NCI-H1417 (cell line): ENCODE measurements at regions not wholly inside any gene's neighbourhood (a gene's known extent, or its start where the extent isn't known, plus 50 kb on each side); places are given as distances from the start of the nearest gene placed in this dataset.

Experiments
- DNase-seq, 3 experiments: peaks; one replicate each; lab custom pipeline; 2025; lab: John Stamatoyannopoulos, UW

DNA sequence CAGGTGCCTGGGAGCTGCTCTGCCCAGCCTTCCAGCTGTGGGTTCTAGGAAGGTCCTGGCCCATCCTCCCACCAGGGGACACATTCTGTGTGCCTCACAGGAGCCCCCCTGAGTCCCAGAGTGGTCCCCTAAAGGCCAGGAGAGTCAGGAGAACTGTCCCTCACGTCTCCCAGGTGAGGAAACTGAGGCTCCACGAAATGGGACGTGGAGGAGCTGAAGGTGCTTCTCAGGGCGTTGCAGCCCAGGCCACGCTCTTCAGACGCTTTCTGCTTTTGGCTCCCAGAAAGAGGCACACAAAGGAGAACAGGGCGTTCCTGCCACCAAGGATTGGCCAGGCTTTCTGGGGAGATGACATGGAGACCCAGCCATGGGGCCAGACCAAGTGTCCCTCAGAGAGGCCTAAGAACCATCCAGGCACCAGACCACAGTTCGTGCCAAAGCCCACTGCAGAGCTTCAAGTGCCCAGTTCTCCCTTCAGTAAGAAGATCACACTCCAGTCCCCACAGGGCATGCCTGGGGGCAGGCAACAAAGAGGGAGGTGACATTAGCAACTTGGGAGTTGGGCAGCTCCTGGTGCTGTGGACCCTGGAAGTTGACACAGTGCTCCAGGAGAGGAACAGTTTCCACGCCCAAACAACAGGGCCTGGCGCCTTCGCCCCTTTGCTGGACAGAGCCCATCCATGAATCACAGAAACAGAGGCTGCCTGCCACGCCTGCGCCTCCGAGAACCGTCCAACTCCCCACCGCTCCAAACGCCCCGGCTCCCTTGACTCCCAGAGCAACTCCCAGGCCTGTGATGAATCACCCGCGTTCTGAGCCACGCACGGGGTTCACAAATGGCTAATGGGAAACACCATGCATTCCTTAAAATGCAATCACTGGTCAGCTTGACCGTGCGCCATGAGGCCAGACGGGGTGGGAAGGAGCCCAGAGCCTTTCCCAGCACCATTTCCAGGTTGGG is 589.2 kb downstream of the BRD1 start:
- no peak for DNase-seq

DNA sequence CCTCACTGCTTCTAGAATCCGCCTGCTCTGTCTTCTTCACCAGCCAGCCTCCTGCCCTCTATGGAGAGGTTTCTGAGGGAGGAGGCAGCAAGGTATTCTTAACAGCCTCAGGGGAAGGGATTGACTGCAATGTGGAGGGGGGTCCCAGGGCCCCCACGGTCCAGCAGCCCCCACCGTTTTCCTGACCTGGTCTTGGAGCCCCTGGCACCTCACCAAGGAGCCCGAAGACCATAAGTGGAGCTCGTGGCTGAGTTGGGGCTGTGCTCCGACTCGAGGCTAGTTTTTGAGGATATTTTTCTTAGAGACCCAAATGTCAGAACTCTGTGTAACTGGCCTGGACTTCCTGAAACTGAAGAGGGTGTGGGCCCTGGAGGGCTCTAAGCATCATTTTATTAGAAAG is 590.0 kb downstream of the BRD1 start:
- no peak for DNase-seq

DNA sequence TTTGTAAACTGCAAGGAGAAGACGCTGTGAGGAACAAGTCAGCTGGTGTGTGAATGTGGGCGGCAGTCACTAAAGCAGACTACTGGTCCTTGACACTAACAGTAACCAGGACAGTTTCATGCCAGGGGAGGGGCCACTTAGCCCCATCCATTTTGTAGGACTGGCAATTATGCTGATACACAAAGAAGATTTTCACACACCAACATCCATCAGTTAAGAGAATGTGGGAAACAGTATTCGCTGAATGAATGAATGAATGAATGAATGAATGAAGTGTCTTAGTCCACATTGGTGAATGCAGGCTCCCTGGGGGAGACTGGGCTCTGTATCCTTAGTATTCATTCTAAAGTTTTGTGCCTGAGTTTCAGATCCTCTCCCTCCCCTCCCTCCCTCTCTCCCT is 590.4 kb downstream of the BRD1 start:
- DNase-seq, result no peak

DNA sequence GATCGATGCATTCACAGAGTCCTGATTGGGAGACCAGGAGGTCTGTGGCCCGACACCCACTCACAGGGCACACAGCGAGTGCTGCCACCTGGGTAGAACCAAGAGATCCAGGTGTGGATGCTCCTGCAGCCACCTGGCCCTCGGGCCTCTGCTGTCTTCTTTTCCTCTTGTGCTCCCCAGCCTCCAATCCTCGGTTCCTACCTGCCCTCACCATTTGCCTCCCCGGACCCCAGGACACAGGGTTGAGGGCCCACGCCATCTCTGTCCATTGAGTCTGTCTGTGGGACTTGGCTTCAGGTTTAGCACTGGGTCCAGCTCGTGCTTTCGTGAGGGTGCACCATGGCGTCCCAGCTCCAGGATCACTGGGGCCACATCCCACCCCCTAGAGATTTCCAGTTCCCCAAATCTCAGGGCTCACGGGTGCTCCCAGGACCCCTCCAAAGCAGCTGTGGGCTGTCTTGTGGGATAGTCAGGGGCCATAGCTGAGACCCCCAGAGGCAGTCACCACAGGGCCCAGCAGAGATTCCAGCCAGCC is 591.1 kb downstream of the BRD1 start:
- DNase-seq, result no peak

DNA sequence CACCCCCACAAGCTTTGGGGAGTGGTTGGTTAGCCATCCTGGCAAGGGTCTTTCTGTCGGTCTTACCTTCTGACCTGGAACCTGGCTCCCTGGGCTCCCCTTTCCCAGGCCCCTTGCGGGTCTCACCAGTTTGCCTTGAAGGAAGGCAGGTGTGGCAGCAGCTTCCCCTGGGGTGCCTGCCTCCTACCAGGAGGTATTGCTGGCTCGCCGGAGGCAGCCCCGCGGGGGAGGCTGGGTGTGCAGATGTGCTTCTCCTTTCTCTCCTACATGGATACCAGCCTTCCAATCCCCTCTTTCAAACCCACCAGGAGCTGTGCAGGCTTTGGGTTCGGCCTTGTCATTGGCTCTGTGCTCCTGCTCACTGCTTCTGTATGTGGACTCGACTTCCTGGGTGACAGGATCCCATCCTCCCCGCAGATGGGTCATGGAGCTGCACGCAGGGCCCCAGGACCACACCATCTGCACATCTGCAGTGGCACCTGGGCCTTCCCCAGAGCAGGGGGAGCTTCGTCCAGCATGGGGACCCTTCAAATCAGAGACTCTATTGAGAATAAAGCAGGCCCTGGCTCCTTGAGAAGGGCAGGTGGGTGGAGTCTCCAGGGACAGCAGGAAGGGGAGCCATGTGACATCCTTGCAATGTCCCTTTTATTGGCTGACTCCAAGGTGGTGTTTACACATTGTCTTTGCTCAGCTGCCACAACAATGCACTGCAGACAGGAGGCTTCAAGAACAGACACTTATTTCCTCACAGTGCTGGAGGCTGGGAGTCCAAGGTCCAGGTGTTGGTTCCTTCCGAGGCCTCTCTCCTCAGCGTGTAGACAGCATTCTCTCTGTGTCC is 592.0 kb downstream of the BRD1 start:
- peak in 2 of 3 experiments; percentile 2 to 43 for DNase-seq

DNA sequence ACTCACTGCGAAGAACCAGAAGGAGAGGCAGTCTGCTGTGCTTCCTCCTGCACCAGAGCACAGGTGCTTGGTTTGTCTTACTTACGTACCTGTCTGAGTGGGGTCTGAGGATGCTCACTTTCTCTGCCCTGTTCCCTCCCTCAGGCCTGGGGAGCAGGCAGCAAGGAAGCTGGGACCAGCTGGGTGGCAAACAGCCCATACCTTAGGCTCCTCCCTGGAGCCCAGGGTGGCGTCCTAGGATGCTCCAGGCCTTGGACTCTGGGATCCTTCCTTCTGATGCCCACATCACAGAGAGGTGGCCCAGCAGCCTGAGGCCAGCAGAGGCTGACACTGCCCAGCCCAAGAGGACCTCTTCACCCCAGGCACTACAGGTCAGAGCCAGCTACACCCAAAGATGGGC is 593.2 kb downstream of the BRD1 start:
- DNase-seq, result no peak

DNA sequence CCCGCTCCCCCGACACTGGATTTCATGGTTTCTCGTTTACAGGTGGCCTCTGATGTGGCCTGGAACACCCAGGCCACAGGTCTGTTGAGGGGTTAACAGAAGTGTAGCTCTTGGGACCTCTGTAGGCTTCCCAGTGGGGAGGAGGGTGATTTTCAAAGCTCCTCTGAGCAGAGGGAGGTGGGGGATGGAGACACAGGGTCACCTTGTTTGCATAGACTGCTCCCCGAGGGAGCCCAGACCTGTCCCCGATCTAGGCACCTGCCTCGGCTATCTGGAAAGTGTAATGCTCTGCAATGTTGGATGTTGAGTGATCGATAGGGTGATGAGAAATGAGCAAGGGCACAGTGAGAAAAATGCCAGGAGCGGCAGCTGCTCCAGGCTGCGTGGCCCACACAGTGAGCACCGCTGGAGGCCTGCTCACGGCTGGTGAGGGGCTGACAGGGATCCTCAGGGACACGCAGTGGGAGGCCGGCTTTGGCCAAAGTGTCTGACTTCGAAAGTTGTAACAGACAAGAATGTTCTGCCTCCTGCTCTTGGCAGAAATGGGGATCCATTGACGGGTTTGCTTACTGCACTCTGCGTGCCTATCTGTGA is 594.1 kb downstream of the BRD1 start:
- DNase-seq, result no peak

DNA sequence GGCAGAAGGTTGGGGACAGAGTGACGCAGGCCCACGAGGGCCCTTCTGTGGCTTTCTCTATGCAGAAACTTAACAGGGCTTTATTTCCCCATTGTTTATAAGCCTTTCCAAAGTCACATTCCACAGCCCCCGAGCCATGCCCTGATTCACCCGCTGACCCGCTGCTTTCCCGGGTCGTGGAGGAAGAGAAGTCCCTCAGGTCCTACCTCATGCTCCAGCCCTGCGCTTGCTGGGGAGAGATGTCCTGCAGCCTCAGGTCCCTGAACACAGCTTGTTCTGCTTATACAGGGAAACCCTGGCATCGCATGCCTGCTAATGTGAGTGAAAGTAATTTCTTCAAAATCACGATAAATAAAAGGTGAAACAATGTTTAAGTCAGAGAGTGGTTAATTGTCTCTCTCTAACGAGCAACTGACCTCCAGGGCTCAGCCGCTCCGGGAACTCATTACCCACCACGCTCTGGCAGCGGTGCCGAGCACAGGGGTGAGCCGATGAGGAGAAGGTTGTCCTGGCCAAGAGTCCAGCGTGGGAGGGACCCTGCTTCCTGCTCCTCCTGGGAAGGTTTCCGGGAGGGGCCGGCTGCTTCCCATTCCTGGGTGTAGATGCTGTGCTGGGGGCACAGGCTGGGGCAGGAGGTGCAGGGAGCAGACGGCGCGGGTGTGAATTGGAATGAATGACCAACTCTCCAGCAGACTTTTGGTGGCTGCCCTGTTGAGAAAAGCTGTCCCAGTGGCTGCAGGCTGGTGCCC is 595.2 kb downstream of the BRD1 start:
- no peak for DNase-seq

DNA sequence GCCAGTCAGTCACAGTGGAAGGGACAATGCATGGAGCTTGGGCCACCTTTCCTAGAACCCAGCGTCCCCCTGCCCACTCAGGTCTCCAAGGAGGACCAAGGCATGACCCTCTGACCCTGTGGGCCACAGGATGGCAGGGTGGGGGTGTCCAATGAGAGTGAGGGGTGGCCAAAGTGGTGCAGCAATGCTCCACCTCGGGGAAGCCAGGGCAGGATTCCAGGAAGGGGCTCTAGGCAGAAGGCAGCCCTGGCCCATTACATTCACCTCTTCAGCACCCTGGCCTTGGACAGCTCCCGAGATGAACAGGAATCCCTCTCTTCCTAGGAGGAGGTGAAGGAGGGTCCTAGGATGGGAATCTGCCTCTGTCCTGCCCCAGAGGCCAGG is 597.5 kb downstream of the BRD1 start:
- DNase-seq, result no peak

DNA sequence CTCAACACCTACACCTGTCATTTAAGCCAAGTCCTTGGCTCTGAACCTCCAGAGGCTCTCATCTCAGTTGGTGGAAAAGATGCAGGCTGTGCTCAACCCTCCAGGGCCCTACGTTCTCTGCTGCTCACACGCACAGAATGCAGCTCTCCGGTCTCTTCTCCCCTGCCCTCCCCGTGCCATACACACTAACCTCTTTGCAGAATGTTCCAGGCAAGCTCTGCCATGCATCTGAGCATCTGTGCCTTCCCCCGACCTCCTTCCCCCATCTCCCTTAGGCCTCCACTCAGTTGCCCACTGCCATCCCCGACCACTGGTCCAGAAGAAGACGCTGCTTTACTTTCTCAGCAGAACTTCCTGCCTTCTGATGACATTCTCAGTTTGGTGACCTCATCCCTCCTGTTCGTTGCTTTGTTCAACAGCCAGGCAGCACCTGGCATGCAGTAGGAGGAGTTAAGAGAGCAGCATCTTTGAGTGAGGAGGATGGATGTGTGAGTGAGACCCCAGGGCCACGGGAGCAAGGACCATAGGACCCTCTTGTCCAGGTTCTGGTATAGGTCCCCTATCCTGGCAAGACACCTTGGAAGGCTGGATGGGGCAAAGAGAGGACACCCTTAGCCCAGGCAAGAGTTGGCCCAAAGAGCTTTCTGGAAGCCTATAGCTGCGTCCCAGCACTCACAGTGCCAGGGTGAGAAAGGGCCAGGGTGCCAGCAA is 598.0 kb downstream of the BRD1 start:
- no peak for DNase-seq

DNA sequence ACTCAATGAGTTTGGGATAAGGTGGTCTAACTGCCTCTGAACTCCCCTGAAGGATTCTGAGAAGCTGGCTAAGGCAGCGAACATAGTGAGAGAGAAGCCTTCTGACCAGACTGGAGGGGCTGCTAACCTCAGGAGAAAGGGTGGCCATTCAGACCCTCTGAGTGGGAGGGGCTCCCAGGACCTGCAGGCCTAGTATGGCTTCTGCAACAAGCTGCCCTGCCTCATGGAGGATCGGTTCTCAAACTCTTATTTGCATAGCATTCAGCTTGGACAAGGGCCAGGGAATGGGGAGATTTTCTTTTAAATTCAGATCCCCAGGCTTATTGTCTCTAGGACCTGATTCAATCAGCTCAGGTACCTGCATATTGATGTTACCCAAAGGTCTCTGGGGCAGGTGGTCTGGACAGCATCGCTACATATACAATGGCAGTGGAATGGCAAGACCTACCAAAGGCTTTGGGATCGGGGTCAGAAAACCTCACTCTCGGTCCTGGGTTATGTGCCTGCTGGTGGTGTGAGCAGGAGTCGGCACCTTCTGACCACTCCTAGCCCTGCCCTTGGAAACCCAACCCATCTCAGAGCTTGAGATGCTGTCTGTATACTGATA is 599.1 kb downstream of the BRD1 start:
- DNase-seq, result no peak

DNA sequence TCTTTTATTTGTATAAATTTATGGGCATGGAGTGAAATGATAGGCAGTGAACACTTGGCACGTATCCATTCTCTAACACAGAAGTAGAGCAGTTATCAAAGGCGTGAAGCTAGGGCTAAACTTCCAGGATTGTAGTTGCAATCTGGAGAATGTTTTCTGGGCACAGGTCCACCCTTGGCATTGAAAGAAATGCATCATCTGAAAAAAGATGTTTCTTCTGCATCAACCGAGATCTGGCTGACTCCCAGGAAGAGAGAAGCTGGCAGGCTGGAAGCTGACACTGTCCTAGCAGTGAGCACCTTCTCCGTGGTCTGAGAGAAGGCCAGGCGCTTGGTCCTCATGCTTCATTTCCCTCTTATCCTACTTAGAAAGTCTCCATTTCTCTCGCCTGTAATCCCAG is 600.0 kb downstream of the BRD1 start:
- no peak for DNase-seq

DNA sequence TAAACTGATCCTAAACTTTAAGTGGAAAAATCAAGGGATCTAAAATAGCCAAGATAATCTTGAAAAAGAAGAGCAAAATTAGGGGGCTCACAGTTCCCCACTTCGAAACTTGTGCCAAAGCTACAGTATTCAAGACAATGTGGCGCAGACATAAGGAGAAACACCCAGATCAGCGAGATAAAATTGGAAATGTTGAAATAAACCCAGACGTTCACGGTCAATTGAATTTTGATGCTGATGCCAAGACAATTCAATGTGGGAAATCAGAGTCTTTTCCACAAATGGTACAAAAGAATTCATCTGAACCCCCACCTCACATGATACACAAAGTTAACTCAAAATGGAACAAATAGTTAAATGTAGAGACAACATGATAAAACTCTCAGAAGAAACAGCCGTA is 601.6 kb downstream of the BRD1 start:
- DNase-seq, result no peak

DNA sequence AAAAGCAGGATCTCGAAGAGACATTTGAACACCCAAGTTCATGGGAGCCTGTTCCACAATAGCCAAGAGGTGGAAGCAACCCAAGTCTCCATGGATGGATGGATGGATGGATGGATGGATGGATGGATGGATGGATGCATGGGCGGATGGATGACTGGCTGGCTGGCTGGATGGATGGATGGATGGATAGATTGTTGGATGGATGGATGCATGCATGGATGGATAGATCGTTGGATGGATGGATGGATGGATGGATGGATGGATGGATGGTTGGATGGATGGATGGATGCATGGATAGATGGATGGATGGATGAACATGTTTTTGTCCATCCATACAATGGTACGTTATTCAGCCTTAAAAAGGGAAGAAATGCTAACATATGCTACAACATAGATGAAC is 603.4 kb downstream of the BRD1 start:
- no peak for DNase-seq

DNA sequence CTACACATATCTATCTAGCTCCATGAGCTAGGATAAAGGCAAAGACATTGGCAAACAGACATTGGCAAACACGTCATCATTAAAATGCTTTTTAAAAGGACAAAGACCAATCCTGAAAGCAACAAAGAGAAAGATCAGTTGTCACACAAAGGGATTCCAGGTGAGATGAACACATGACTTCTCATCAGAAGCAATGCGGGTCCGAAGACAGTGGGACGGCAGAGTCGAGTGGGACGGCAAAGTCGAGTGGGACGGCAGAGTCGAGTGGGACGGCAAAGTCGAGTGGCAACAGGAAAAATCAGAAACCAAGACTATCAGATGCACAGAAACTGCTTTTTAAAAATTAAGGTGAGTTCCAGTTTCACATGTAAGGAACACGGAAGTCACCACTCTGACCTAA is 609.5 kb downstream of the BRD1 start:
- DNase-seq, result no peak

DNA sequence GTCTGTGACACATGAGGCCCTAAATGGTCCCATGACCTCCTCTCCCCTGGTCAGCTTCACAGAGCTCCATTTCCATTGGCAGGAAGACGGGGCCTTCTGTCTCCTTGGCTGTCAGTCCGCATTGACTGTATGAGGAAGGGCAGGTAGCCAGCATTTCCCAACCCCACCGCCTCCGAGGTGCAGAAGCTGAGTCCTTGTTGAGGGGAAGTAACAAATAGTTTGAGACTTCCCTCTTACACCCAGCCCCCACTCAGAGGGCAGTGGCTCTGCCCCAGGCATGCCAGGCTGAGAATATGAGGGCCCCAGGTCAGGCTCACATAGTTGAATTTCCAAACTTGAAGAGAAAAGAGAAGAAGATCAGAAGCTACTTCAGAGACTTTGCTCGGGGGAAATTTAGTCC is 611.1 kb downstream of the BRD1 start:
- DNase-seq, result no peak

DNA sequence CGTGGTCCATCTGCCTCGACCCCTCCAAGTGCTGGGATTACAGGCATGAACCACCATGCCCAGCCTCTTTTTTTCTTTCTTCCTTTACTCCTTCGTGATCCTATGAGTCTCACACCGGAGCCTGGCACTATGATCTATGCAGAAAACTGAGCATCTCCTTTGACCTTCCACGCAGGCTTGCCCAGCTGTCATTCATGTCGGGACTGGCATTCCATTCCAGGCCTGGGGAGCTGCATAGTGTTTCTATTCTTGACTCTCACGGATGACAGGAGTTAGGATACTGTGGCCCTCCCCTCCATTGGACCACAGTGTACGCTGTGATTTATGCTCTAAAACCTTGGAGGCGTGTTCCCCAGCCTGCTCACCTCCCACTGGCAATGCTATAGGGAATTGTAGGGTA is 611.8 kb downstream of the BRD1 start:
- DNase-seq, result no peak

DNA sequence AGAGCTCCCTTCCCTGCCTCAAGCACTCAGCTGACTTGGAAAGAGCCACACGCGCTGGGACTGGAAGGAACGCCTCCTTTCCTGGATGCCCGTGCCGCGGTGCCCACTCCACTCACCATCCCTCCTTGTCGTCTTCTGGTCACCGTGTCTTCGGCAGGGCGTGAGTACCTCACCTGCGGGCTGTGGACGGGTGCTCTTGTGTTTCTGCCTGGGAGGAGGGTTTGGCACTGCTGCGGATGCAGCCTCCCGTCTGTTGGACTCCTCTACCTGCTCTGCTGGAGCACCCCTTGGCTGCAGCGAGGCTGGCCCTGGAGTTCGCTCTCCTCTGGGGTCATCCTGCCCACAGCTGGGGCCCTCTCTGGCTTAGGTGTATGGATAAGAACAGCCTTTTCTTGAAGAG is 612.7 kb downstream of the BRD1 start:
- DNase-seq, result no peak

DNA sequence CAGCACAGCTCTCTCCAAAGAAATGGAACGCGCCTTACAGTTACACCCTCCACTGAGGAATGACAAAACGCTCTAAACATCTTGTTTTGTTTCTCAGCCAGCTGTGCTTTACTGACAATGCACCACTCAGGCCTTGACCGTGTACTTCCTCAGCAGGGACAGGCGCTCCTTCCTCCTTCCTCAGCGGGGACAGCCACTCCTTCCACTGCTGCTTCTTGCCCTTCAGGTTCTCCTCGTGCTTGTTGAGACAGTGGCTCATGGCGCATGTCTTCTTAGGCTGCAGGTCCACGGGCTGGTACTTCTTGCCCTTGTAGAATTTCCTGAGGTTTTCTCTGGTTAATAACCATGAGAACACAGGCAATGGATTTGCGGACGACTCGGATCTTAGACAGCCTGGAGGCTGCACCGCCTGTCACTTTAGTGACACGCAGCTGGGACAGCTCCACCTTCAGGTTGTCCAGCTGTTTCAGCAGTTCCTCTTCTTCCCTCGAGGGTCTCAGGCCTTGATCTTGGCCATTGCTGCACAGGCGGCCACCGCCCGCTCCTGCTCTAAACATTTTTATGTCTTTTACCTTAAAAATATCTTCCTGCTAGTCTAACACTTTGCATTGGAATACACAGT is 613.8 kb downstream of the BRD1 start:
- DNase-seq, result no peak

DNA sequence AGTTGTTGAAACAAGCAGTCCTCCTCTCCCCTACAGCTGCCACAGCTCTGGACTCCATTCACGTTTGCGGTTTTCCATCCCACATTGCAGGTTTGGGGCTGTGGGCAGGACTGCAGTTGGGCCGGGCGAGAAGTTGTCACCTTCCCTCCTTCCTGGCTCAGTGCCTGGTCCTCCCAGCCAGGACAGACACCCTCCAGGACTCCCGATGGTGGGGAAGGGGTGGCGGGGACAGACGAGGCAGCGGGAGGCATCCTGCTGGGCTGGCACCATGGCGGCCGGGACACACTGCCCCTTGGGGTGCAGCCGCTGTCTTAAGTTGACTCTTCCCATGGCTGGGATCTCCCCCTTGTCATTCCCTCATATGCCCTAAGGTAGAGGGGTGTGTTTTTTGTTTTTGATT is 615.2 kb downstream of the BRD1 start:
- DNase-seq, result no peak
